H1 (cell line): ENCODE measurements at regions not wholly inside any gene's neighbourhood (a gene's known extent, or its start where the extent isn't known, plus 50 kb on each side); places are given as distances from the start of the nearest gene placed in this dataset.

ENCODE experiments used
- CHD7 ChIP-seq: fragments of 300-600 bp; sonication (generic); IDR thresholded peaks from 2 replicates; pipeline ENCODE4 v1.7.1; 2012; ENCODE audit warnings: low read length, moderate library complexity, mild to moderate bottlenecking, inconsistent platforms; ENCODE audit not compliant: insufficient replicate concordance
- CTCF ChIP-seq, 3 experiments: IDR thresholded peaks; 1 replicate in 2 of 3; 2 replicates in 1 of 3; pipeline versions ENCODE4 v1.5.1 to v1.6.1; 2011; ENCODE audit warnings: low read length in 3 of 3, mild to moderate bottlenecking in 3 of 3, inconsistent platforms in 2 of 3, low read depth in 1 of 3, moderate library complexity in 1 of 3; ENCODE audit not compliant: insufficient read depth in 1 of 3; ENCODE audit errors: control extremely low read depth in 1 of 3
- EP300 ChIP-seq, 2 experiments: IDR thresholded peaks; 1 replicate in 1 of 2; 2 replicates in 1 of 2; pipeline ENCODE4 v1.6.1; 2011 to 2012; ENCODE audit warnings: low read depth in 2 of 2, low read length in 2 of 2, mild to moderate bottlenecking in 2 of 2, borderline replicate concordance in 1 of 2, inconsistent platforms in 1 of 2, moderate library complexity in 1 of 2
- GABPA ChIP-seq: IDR thresholded peaks from 2 replicates; pipeline ENCODE4 v1.6.1; 2011; ENCODE audit warnings: mild to moderate bottlenecking, low read length, moderate library complexity, borderline replicate concordance; ENCODE audit not compliant: insufficient read depth
- KDM4A ChIP-seq: IDR thresholded peaks from one replicate; pipeline ENCODE4 v1.7.1; 2012; ENCODE audit warnings: low read depth, mild to moderate bottlenecking, moderate library complexity, low read length, inconsistent platforms; ENCODE audit not compliant: severe bottlenecking
- RFX5 ChIP-seq: IDR thresholded peaks from 2 replicates; pipeline ENCODE4 v1.6.1; 2011; ENCODE audit warnings: low read depth, low read length, improper control_type of control experiment, borderline replicate concordance
- SP1 ChIP-seq: IDR thresholded peaks from 2 replicates; pipeline ENCODE4 v1.6.1; 2011; ENCODE audit warnings: low read depth, low read length
- SUZ12 ChIP-seq: fragments of 200-600 bp; sonication (generic); IDR thresholded peaks from 2 replicates; pipeline ENCODE4 v1.6.1; 2012; ENCODE audit warnings: mild to moderate bottlenecking, inconsistent platforms, low read length, moderate library complexity, mixed read lengths
- TF ChIP-seq, protein P1 (sequence below): IDR thresholded peaks from 2 replicates; pipeline ENCODE4 v1.6.1; 2012; ENCODE audit warnings: inconsistent platforms

GRCh38 chr2:21429747-21430146 lies 306.0 kb downstream of the TDRD15 start (continued):
- no peak for TF ChIP-seq CHD7
- TF ChIP-seq CTCF (IDR thresholded peaks at IDR 0.05; ENCODE audit: control extremely low read depth in 1 of 3, insufficient read depth in 1 of 3, low read depth in 1 of 3, low read length in 3 of 3) = no peak
- TF ChIP-seq GABPA = no peak
- TF ChIP-seq RFX5 = no peak
- no peak for TF ChIP-seq EP300 (IDR thresholded peaks at IDR 0.05; ENCODE audit: borderline replicate concordance in 1 of 2, low read depth in 2 of 2, low read length in 2 of 2)
- TF ChIP-seq SP1 = no peak
- no peak for TF ChIP-seq SUZ12
- no peak for TF ChIP-seq KDM4A
- TF ChIP-seq, protein P1, sequence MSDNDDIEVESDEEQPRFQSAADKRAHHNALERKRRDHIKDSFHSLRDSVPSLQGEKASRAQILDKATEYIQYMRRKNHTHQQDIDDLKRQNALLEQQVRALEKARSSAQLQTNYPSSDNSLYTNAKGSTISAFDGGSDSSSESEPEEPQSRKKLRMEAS = no peak
